HL-60 (cell line): ENCODE measurements at regions not wholly inside any gene's neighbourhood (a gene's known extent, or its start where the extent isn't known, plus 50 kb on each side); places are given as distances from the start of the nearest gene placed in this dataset.

Source experiments
- DNase-seq, 2 experiments: peaks; one replicate each; pipeline ENCODE4 v3.0.0-alpha.2; 2010 to 2020; ENCODE audit warnings: low read depth in 1 of 2, low spot score in 1 of 2
- H3K27ac ChIP-seq: fragments of 250-450 bp; sonication (Bioruptor Pico); replicated peaks from 2 replicates; pipeline ENCODE4 v1.5.1; 2020; ENCODE audit warnings: mild to moderate bottlenecking, moderate library complexity
- H3K27me3 ChIP-seq: fragments of 250-450 bp; sonication (Bioruptor Pico); 2 replicates; pipeline ENCODE4 v1.5.1; 2021; ENCODE audit warnings: mild to moderate bottlenecking, moderate library complexity; ENCODE audit not compliant: insufficient read depth, poor library complexity, severe bottlenecking
- H3K4me3 ChIP-seq: replicated peaks from 2 replicates; pipeline ENCODE4 v1.5.1; 2011; ENCODE audit warnings: mild to moderate bottlenecking, control low read depth, low read length; ENCODE audit not compliant: insufficient read depth
- GABPA ChIP-seq: IDR thresholded peaks from 2 replicates; pipeline ENCODE4 v1.6.1; 2012; ENCODE audit warnings: low read depth
- POLR2AphosphoS5 ChIP-seq: IDR thresholded peaks from 2 replicates; pipeline ENCODE4 v1.6.1; 2012; ENCODE audit warnings: low read depth
- SPI1 ChIP-seq: IDR thresholded peaks from 2 replicates; pipeline ENCODE4 v1.6.1; 2012; ENCODE audit warnings: low read depth, mild to moderate bottlenecking, borderline replicate concordance
- TF ChIP-seq, protein P1 (sequence below): IDR thresholded peaks from one replicate; pipeline ENCODE4 v1.5.1; 2011; ENCODE audit warnings: low read length, control low read depth, inconsistent platforms; ENCODE audit not compliant: insufficient read depth
- TF ChIP-seq, protein P2 (sequence below): IDR thresholded peaks from 2 replicates; pipeline ENCODE4 v1.6.1; 2012; ENCODE audit warnings: low read depth; ENCODE audit not compliant: insufficient replicate concordance

DNA sequence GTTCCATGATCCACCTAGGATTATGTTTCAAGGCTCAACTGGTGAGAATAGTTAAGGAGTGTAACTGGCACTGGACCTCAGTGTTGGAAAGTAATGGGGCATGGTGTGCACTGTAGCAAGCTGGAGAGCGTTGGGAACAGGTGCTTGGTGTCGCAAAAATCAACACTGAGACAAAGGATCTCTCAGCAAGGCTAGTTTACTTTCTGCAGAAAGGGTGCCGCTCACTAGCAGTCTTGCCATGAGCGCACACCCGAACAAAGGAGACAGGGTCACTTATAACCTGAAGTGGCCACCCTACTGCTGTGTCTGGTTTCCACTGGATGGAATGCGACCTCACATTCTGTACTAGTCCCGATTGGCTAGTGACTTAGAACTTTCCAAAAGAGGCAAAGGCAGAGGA, 133.2 kb downstream of the TMEM17 start:
- Histone ChIP-seq H3K27me3 (no peaks in the 10 kb centered on the region), H3K4me3 (no peak overlapping the region), H3K27ac (no peak overlapping the region)
- DNase-seq, result no peak
- TF ChIP-seq POLR2AphosphoS5 (no peak), SPI1 (no peak), GABPA (no peak)
- TF ChIP-seq, protein P1, sequence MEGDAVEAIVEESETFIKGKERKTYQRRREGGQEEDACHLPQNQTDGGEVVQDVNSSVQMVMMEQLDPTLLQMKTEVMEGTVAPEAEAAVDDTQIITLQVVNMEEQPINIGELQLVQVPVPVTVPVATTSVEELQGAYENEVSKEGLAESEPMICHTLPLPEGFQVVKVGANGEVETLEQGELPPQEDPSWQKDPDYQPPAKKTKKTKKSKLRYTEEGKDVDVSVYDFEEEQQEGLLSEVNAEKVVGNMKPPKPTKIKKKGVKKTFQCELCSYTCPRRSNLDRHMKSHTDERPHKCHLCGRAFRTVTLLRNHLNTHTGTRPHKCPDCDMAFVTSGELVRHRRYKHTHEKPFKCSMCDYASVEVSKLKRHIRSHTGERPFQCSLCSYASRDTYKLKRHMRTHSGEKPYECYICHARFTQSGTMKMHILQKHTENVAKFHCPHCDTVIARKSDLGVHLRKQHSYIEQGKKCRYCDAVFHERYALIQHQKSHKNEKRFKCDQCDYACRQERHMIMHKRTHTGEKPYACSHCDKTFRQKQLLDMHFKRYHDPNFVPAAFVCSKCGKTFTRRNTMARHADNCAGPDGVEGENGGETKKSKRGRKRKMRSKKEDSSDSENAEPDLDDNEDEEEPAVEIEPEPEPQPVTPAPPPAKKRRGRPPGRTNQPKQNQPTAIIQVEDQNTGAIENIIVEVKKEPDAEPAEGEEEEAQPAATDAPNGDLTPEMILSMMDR, result no peak
- TF ChIP-seq, protein P2, sequence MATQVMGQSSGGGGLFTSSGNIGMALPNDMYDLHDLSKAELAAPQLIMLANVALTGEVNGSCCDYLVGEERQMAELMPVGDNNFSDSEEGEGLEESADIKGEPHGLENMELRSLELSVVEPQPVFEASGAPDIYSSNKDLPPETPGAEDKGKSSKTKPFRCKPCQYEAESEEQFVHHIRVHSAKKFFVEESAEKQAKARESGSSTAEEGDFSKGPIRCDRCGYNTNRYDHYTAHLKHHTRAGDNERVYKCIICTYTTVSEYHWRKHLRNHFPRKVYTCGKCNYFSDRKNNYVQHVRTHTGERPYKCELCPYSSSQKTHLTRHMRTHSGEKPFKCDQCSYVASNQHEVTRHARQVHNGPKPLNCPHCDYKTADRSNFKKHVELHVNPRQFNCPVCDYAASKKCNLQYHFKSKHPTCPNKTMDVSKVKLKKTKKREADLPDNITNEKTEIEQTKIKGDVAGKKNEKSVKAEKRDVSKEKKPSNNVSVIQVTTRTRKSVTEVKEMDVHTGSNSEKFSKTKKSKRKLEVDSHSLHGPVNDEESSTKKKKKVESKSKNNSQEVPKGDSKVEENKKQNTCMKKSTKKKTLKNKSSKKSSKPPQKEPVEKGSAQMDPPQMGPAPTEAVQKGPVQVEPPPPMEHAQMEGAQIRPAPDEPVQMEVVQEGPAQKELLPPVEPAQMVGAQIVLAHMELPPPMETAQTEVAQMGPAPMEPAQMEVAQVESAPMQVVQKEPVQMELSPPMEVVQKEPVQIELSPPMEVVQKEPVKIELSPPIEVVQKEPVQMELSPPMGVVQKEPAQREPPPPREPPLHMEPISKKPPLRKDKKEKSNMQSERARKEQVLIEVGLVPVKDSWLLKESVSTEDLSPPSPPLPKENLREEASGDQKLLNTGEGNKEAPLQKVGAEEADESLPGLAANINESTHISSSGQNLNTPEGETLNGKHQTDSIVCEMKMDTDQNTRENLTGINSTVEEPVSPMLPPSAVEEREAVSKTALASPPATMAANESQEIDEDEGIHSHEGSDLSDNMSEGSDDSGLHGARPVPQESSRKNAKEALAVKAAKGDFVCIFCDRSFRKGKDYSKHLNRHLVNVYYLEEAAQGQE, result no peak

DNA sequence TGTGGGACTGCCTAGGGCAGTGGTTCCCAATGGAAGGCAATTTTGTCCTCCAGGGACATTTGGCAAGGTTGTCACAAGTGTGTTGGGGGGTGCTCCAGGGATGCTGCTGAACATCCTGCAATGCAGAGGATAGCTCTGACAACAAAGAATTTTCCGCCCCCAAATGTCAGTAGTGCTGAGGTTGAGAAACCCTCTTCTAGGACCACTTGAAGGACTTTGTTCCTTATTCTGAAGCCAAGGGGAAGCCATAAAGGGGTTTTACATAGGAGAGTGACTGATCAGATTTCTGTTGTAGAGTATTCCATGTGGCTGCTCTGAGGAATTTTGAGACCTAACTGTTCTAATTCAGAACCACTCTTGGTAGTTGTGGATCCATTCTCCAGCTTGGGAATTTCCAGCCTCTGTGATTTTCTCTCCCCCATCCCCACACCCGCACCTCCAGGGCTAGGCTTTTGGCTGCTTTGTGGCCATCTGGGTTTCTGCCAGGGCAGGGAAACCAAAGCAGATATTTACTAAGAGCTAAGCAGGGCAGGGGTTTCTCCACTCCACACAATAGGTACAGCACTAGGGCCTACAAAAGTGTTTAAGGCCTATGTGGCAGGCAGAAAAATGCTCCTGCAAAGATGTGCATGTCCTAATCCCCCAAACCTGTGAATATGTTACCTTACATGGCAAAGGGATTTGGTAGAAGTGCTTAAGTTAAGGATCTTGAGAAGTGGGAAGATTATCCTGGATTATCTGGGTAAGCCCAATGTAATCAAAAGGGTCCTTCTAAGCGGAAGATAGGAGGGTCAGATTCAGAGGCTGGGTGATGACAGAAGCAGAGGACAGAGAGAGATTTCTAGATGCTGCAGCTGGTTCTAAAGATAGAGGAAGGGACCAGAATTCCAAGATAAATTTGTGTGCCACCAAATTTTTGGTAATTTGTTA, 135.4 kb downstream of the TMEM17 start:
- H3K4me3 ChIP-seq, result no peak overlapping the region
- TF ChIP-seq GABPA (no peak), SPI1 (no peak), POLR2AphosphoS5 (no peak)
- TF ChIP-seq, protein P1, result no peak
- TF ChIP-seq, protein P2, result no peak
- H3K27ac ChIP-seq, result no peak overlapping the region
- no peak for DNase-seq
- no peaks in the 10 kb centered on the region for H3K27me3 ChIP-seq

DNA sequence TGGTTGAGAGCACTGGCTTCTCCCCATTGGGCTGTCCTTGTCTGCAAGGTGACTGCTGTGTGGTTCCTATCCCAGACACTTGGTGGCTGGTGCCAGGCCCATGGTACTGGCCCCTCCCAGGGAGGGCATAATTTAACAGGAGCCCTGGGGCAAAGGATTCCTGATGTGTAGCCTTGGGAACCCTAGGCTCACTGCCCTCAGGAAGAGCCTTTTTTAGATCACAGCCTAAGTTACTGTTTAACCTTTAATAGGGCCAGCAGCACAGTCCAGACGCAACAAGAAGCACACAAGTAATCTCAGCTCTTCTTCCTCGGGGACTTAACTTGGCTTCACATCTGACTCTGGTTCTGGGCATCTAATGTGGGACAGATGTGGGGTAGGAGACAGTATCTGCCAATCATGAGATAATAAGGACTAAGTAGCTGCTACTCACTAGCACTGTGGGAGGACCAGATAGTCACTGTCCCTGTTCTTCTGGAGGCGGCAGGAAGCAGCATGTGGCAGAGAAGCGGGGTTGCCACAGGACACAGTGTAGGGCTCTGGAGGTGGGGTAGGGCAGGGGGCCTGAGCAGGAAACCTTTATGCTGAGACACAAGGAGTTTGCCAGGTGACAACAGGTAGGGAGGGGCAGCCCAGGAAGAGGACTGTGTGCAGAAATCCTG, 136.3 kb downstream of the TMEM17 start:
- H3K27ac ChIP-seq, result no peak overlapping the region
- TF ChIP-seq SPI1 (no peak), POLR2AphosphoS5 (no peak), GABPA (no peak)
- TF ChIP-seq, protein P2, result no peak
- TF ChIP-seq, protein P1, result no peak
- no peak for DNase-seq
- H3K4me3 ChIP-seq, result no peak overlapping the region
- no peaks in the 10 kb centered on the region for H3K27me3 ChIP-seq
